CMK (cell line): ENCODE measurements at regions not wholly inside any gene's neighbourhood (a gene's known extent, or its start where the extent isn't known, plus 50 kb on each side); places are given as distances from the start of the nearest gene placed in this dataset.

Experiments used
- DNase-seq: peaks from one replicate; pipeline ENCODE4 v3.0.0-alpha.2; 2010; ENCODE audit warnings: low read depth

DNA sequence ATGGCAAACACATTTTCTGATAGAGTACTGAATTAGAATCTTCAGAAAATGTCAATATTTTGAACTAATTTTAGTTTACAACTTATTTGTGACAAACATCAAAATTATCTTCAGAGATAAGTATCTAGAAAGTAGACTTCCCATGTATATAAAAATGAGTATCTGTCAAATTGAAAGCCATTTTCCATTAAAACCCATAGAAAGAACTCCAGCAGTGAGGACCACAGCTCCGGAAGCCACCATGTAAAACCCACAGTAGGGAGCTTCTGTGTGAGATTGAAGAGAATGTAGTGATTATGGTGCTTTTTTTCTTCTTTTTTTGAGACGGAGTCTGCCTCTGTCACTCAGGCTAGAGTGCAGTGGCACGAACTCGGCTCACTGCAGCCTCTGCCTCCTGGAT, 687.0 kb downstream of the TYW1 start:
- no peak for DNase-seq

GRCh38 chr7:67690700-67691099, 694.1 kb downstream of the TYW1 start:
- no peak for DNase-seq

- DNase-seq = no peak
Observed at GRCh38 chr7:67692425-67692824, 695.8 kb downstream of the TYW1 start.

DNA sequence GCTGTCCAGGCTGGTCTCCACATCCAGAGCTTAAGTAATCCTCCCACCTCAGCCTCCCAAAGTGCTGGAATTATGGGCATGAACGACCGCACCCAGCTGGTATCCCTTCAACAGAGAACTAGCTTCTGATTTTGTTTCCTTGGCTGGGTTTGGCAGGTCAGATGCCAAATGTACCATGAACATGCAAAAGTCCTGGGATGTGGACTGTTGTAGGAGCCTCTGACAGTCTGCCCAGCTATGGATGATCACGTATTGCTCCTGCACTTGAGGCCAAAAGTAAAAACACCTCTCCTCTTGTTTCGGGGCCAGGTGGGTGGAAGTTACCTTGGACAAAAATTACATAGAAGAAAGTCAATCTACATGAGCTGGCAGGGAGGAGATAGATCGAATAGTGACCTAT, 699.5 kb downstream of the TYW1 start:
- no peak for DNase-seq

DNA sequence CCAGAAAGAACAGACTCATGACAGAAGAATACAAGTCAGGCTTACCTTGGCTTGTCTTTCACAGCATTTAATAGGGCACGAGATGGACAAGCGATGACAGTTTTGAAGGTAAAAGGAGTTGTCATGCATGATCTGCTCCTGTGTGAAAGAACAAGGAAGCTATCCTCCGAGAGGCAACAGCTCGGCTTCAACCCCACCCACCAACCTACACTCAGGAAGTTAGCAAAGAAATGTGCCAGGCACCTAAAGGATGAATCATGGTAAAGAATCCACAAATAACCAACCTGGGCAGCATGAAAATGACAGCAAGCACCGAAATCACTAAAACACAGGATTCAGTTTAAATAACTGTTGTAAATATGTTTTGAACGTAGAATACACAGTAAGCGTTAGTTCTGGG, 700.2 kb downstream of the TYW1 start:
- no peak for DNase-seq

- no peak for DNase-seq
Observed at GRCh38 chr7:67698354-67698753, 701.7 kb downstream of the TYW1 start.

DNA sequence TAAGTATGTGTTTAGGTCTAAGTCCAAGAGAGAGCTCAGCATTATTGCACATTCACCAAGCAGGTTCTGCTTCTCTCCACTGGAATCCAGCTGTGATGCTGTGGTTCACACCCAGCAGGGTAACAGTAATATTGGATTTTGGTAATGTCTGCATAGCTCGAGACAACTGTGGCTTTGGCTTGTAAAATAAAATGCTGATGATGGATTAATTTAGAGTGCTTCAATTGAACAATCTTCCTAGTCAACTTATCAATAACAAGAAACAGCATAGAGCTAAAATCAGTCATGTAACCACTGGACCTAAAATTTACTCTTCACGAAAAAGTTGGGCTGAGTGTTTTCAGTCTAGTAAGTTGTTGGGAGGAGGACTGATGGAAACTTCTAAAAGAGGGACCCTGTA, 709.2 kb downstream of the TYW1 start:
- no peak for DNase-seq

- DNase-seq = no peak
Observed at GRCh38 chr7:67711706-67712105, 715.1 kb downstream of the TYW1 start.

DNA sequence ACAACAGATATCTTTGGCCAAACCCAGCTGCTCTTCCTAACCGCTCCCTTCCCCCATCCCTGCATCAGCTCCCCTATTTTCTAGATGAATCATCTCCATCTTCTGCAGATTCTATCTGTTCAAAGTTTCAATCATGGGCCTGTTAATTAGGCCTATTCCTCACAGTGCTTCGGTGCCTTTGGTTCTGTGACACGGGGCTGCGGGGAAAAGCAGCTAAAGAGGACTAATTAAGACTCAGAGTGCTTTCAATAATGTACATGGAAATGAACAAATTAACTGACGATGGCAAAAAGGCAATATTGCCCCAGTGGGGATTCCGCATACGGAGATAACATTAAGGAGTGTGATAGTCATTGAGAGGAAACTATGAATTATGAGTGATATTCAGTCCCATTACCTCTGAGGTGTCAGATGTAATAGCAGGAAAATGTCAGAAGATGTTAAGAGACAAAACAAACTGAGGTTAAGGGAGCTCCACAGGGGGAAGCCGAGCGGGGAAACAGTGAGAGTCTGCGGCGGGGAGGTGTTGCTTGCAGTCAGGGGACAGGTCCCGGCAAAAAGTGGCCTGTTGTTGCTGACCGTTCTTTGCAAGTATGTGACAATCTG, 716.9 kb downstream of the TYW1 start:
- no peak for DNase-seq

DNA sequence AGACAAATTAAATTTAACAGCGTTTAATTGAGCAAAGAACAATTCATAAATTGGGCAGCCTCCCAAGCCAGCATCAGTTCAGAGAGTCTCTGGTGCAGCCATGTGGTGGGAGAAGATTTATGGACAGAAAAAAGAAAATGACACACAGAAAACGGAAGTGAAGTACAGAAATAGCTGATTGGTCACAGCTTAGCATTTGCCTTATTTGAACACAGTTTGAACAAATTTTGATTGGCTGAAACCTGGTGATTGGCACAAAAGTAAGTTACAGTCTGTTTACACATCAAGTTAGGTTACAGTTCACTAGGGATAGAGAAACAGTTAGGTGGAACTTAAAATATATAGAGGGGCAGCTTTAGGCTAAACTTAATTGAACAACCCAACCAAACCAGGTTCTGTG, 720.1 kb downstream of the TYW1 start:
- no peak for DNase-seq

DNA sequence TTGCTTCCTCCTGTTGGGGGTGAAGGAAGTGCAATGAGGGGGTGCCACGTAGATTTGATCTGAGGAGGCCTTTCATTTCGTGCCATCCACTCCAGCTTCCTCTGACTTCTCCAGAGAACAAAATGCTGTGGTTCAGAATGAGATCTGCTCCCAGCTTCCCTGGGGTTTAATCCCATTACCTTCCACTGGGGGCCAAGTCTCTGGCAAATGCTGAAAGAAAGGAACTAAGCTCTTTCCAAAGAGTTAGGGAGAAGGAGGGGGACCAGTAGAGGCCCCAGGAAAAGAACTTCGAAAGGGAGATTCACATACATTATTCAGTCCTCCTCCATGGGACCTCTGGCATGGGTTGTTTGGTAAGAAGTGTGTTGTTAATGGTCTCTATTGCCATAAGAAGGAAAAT, 727.0 kb downstream of the TYW1 start:
- no peak for DNase-seq

DNA sequence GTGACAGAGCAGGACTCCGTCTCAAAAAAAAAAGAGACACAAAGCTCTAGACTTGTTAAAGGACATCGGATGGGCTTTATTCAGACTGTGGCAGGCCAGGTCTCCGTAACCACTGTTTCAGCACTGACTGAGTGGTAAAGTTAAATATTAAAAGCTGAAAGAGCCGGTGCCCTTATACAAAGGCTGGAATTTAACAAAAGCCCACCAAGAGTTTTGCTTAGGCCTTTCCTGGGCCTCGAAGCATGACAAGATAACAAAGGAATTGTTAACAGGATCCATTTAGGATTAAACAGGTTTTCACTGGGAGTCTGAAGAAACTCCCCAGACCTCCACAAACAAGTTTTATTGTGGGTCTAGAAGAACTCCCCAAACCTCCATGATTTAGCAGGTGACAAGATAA, 727.8 kb downstream of the TYW1 start:
- DNase-seq = no peak

DNA sequence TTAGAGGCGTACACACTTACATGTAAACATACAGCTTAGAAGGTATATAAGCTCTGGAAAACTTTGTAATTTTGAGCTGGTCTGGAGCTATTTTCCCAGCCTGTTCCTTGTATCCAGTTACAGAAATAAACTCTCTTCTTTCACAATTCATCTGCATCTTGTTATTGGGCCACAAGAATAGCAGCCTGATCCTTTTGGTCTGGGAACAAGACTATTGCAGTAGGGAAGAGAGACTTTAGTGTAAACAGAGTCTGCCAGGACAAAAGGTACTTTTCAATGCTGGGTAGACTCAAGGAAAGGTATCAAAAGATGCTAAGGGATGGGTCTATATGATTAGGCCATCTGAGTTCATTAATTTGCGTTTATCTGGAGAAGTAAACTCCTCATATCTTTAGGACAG, 728.3 kb downstream of the TYW1 start:
- no peak for DNase-seq

GRCh38 chr7:67725423-67725822, 728.8 kb downstream of the TYW1 start:
- DNase-seq = no peak

DNA sequence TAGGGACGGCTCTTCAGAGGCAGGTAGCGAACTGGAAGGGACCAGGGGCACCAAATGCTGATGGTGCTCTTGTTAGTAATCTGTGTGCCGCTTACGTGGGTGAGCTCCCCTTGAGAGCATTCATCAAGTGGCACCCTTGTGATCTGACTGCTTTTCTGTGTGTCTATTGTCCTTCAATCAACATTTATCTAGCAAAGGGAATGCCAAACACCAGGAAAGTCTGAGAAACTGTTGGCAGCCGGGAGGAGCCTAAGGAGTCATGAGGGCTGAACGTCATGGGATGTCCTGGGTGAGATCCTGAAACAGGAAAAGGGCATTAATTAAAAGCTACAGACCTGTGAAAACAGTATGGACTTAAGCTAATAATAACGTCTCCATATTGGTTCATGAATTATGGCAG, 733.1 kb downstream of the TYW1 start:
- DNase-seq = no peak

DNA sequence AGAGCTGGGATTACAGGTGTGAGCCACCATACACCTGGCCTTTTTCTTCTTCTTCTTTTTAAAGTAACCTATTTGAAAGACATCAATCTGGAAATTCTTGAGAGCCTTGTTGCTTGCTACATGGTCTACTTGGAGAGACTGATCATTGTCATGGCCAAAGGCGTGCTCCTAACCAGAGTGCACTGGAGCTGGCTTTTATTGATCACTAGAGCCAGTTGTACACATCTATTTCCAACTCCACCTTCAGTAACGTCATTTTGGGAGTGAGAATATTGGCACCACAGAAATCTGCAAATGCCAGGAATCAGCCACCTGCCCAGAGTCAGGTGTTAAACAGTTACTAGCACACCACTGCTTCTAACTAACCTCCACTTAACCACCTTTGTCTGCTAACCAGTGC, 735.1 kb downstream of the TYW1 start:
- DNase-seq = no peak

GRCh38 chr7:67732898-67733297, 736.3 kb downstream of the TYW1 start:
- no peak for DNase-seq

DNA sequence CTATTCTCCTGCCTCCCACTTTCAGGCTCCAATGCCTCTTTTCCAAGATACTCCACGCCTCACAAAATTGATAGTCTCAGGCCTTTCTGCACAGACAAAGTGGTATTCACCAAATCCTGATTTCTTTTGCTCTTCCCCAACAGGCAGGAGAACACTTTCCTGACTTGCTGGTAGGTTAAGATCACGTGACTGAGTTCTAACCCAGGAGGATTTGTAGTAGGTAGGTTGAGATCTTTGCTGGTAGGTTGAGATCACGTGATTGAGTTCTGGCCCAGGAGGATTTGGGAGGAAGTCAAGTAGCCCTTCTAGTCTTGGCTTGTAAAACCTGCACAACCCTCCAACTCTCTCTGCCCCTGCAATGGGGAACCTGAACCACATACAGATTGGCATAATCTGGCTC, 741.5 kb downstream of the TYW1 start:
- DNase-seq = no peak

- no peak for DNase-seq
Observed at GRCh38 chr7:67738958-67739357, 742.3 kb downstream of the TYW1 start.

DNA sequence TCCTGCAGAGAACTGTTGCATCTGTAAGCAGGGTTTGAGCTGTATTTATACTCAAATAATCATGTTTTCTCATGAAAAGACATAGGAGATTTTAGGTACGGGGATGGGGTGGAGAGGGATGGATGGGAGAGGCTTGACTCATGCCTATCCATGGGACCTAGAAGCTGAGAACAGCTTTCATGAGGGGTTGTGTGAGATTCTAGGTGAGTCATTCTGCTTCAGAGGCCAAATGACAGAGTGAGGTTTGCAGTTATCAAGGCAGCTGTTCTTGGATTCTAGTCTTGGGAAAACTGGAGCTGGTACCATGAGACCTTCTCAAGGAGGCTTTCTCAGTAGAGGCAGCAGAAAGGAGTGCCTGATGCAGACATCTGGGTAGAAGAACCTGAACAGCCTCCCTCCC, 746.9 kb downstream of the TYW1 start:
- DNase-seq = no peak

DNA sequence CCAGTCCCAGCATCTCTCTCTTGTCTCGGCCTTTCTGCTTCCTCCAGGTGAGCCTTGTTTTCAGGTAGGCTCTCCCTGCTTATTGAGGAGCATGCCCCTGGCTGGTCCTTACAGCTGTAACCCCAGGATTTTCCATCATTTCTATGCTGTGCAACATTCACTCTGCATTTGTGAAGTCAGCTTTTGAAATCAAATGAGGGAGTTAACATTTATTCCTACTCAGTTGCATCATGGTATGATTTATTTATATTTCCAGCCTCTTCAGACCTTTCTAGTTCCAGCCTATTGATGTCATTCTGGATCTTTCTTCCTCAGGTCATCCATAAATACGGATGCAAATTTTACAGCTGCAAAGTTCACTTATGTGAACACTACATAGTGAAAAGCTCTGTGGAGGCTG, 755.6 kb downstream of the TYW1 start:
- DNase-seq = no peak

- DNase-seq = no peak
Observed at GRCh38 chr7:67753891-67754290, 757.3 kb downstream of the TYW1 start.

- DNase-seq = no peak
Observed at GRCh38 chr7:67754651-67755050, 758.0 kb downstream of the TYW1 start.

GRCh38 chr7:67758551-67758950, 761.9 kb downstream of the TYW1 start:
- no peak for DNase-seq

GRCh38 chr7:67760971-67761370, 764.3 kb downstream of the TYW1 start:
- DNase-seq = no peak
